A549 (cell line): ENCODE measurements at regions not wholly inside any gene's neighbourhood (a gene's known extent, or its start where the extent isn't known, plus 50 kb on each side); places are given as distances from the start of the nearest gene placed in this dataset.

Source experiments
- ATAC-seq, 2 experiments: fragments of 200-7000 bp in 1 of 2; fragments of >200 bp in 1 of 2; cut with Nextera tagmentation in 1 of 2; cut with Tn5 transposase in 1 of 2; 3 replicates each; pipeline versions ENCODE4 v1.8.0 to v1.9.1; 2018 to 2020; ENCODE audit warnings: mild to moderate bottlenecking in 1 of 2, moderate library complexity in 1 of 2
- CTCF ChIA-PET: fragments of 300-600 bp; sonication (Branson Sonifier 250); formaldehyde crosslinking; extraction: SDS; loops from one replicate; lab custom pipeline; 2021; ENCODE audit warnings: antibody characterized with exemption, inconsistent platforms; lab: Yijun Ruan, JAX
- POLR2A ChIA-PET: fragments of 350-600 bp; formaldehyde crosslinking; extraction: SDS; loops from one replicate; lab custom pipeline; 2021; ENCODE audit warnings: antibody characterized with exemption, inconsistent platforms; lab: Yijun Ruan, JAX
- DNase-seq, 2 experiments: peaks; one replicate each; pipeline versions ENCODE4 v3.0.0 to v3.0.0-alpha.2; 2011 to 2016; ENCODE audit warnings: low read depth in 1 of 2, low spot score in 1 of 2
- FAIRE-seq: peaks from 2 replicates; lab custom pipeline; 2011; peaks lifted over from hg19 to GRCh38; lab: Jason Lieb, UNC
- H3K27ac ChIP-seq, 2 experiments: fragments of >200 bp; sonication (Bioruptor Twin); formaldehyde crosslinking; 3 replicates each; pipeline ENCODE4 v1.5.1; 2016 to 2017
- H3K4me1 ChIP-seq: fragments of >200 bp; sonication (Bioruptor Twin); formaldehyde crosslinking; 3 replicates; pipeline ENCODE4 v1.6.1; 2016
- H3K4me2 ChIP-seq: fragments of >200 bp; sonication (Bioruptor Twin); formaldehyde crosslinking; 3 replicates; pipeline ENCODE4 v1.6.1; 2016
- H3K4me3 ChIP-seq: fragments of >200 bp; sonication (Bioruptor Twin); formaldehyde crosslinking; 3 replicates; pipeline ENCODE4 v1.5.1; 2016
- H3K9me3 ChIP-seq: fragments of >200 bp; sonication (Bioruptor Twin); formaldehyde crosslinking; 3 replicates; pipeline ENCODE4 v1.6.1; 2016
- CBX2 ChIP-seq: fragments of 200-600 bp; sonication (generic); IDR thresholded peaks from 2 replicates; pipeline ENCODE4 v1.6.1; 2016; ENCODE audit warnings: low read depth, mild to moderate bottlenecking, borderline replicate concordance
- CEBPB ChIP-seq, 2 experiments: fragments of >200 bp in 1 of 2; sonication (Bioruptor Twin) in 1 of 2; formaldehyde crosslinking in 1 of 2; IDR thresholded peaks; 2 replicates each; pipeline ENCODE4 v1.6.1; 2012 to 2016
- CHD2 ChIP-seq: fragments of 150-350 bp; IDR thresholded peaks from 2 replicates; pipeline ENCODE4 v1.6.1; 2014; ENCODE audit warnings: low read length; ENCODE audit not compliant: partially characterized antibody
- CHD4 ChIP-seq: fragments of 200-600 bp; sonication (generic); IDR thresholded peaks from 2 replicates; pipeline ENCODE4 v1.6.1; 2016; ENCODE audit warnings: antibody characterized with exemption, mild to moderate bottlenecking, borderline replicate concordance
- E2F6 ChIP-seq: IDR thresholded peaks from 2 replicates; pipeline ENCODE4 v1.6.1; 2012; ENCODE audit warnings: low read depth, borderline replicate concordance
- EHMT2 ChIP-seq: fragments of 200-600 bp; sonication (generic); IDR thresholded peaks from 2 replicates; pipeline ENCODE4 v1.6.1; 2016; ENCODE audit warnings: antibody characterized with exemption, low read depth, mild to moderate bottlenecking, moderate library complexity
- ELK1 ChIP-seq: fragments of 150-350 bp; IDR thresholded peaks from 2 replicates; pipeline ENCODE4 v1.6.1; 2014; ENCODE audit warnings: low read depth, mild to moderate bottlenecking, low read length
- EP300 ChIP-seq, 2 experiments: fragments of >200 bp; sonication (Bioruptor Twin); formaldehyde crosslinking; IDR thresholded peaks; 2 replicates in 1 of 2; 3 replicates in 1 of 2; pipeline ENCODE4 v1.6.1; 2016 to 2017
- FOSL2 ChIP-seq, 2 experiments: fragments of 450-650 bp in 1 of 2; fragments of >200 bp in 1 of 2; sonication (Bioruptor Twin) in 1 of 2; formaldehyde crosslinking; IDR thresholded peaks; 2 replicates each; pipeline versions ENCODE4 v1.5.0 to v1.6.1; 2016 to 2020; ENCODE audit warnings: mild to moderate bottlenecking in 1 of 2, moderate library complexity in 1 of 2
- FOXS1 ChIP-seq: fragments of 250-450 bp; sonication (Bioruptor Pico); IDR thresholded peaks from 2 replicates; pipeline ENCODE4 v1.5.0; 2020; ENCODE audit warnings: mild to moderate bottlenecking, moderate library complexity
- HDAC2 ChIP-seq: fragments of 200-600 bp; sonication (generic); IDR thresholded peaks from 2 replicates; pipeline ENCODE4 v1.6.1; 2016
- HOXA7 ChIP-seq: fragments of 250-450 bp; sonication (Bioruptor Pico); IDR thresholded peaks from 2 replicates; pipeline ENCODE4 v1.5.0; 2020; ENCODE audit warnings: mild to moderate bottlenecking, moderate library complexity
- HOXB13 ChIP-seq: fragments of 250-450 bp; sonication (Bioruptor Pico); IDR thresholded peaks from 2 replicates; pipeline ENCODE4 v1.5.0; 2020; ENCODE audit warnings: low read depth, mild to moderate bottlenecking, moderate library complexity
- JUNB ChIP-seq: fragments of >200 bp; sonication (Bioruptor Twin); formaldehyde crosslinking; IDR thresholded peaks from 2 replicates; pipeline ENCODE4 v1.6.1; 2016
- MAFK ChIP-seq: fragments of 450-650 bp; IDR thresholded peaks from 2 replicates; pipeline ENCODE4 v1.6.1; 2014; ENCODE audit not compliant: partially characterized antibody
- MYC ChIP-seq: IDR thresholded peaks from 2 replicates; pipeline ENCODE4 v1.6.1; 2012; ENCODE audit warnings: mild to moderate bottlenecking, inconsistent platforms, low read length, improper control_type of control experiment, borderline replicate concordance
- NPAS2 ChIP-seq: fragments of 250-450 bp; sonication (Bioruptor Pico); IDR thresholded peaks from 2 replicates; pipeline ENCODE4 v1.8.0; 2022; ENCODE audit warnings: mild to moderate bottlenecking, moderate library complexity, borderline replicate concordance
- NR3C1 ChIP-seq: fragments of >200 bp; sonication (Bioruptor Twin); formaldehyde crosslinking; IDR thresholded peaks from 3 replicates; pipeline ENCODE4 v1.6.1; 2017
- PHF8 ChIP-seq: fragments of 200-600 bp; sonication (generic); IDR thresholded peaks from 2 replicates; pipeline ENCODE4 v1.6.1; 2016; ENCODE audit warnings: low read depth, mild to moderate bottlenecking, antibody characterized with exemption, moderate library complexity, borderline replicate concordance
- POLR2AphosphoS2 ChIP-seq: conservative IDR thresholded peaks from 2 replicates; pipeline ENCODE4 v1.6.1; 2012; ENCODE audit warnings: low read length, improper control_type of control experiment, inconsistent platforms
- RAD21 ChIP-seq, 2 experiments: fragments of >200 bp in 1 of 2; sonication (Bioruptor Twin) in 1 of 2; formaldehyde crosslinking in 1 of 2; IDR thresholded peaks in 1 of 2; conservative IDR thresholded peaks in 1 of 2; 2 replicates in 1 of 2; 3 replicates in 1 of 2; pipeline ENCODE4 v1.6.1; 2012 to 2018; ENCODE audit warnings: inconsistent platforms in 1 of 2
- RARB ChIP-seq: fragments of 250-450 bp; sonication (Bioruptor Pico); IDR thresholded peaks from 2 replicates; pipeline ENCODE4 v1.8.0; 2021; ENCODE audit warnings: mild to moderate bottlenecking, moderate library complexity
- RCOR1 ChIP-seq: fragments of 150-350 bp; IDR thresholded peaks from 2 replicates; pipeline ENCODE4 v1.6.1; 2014; ENCODE audit warnings: antibody characterized with exemption, low read length, low read depth
- RFX5 ChIP-seq: fragments of 450-650 bp; IDR thresholded peaks from 2 replicates; pipeline ENCODE4 v1.7.1; 2014; ENCODE audit warnings: antibody characterized with exemption, mild to moderate bottlenecking, moderate library complexity
- SREBF2 ChIP-seq: fragments of 450-650 bp; IDR thresholded peaks from 2 replicates; pipeline ENCODE4 v1.6.1; 2014; ENCODE audit warnings: mild to moderate bottlenecking, moderate library complexity
- ZC3H11A ChIP-seq: fragments of 450-650 bp; IDR thresholded peaks from 2 replicates; pipeline ENCODE4 v1.6.1; 2014; ENCODE audit warnings: antibody characterized with exemption, mild to moderate bottlenecking
- ZFP36 ChIP-seq: fragments of 450-650 bp; IDR thresholded peaks from 2 replicates; pipeline ENCODE4 v1.6.1; 2014; ENCODE audit warnings: borderline replicate concordance; ENCODE audit not compliant: partially characterized antibody
- ZNF302 ChIP-seq: fragments of 250-450 bp; sonication (Bioruptor Pico); IDR thresholded peaks from 2 replicates; pipeline ENCODE4 v1.9.0; 2021; ENCODE audit warnings: inconsistent platforms, mild to moderate bottlenecking, moderate library complexity
- WGBS: methylation state at CpG from one replicate; pipeline ENCODE4 v1.1.6; 2017; ENCODE audit errors: missing lambda C conversion rate; 5-methylcytosine and 5-hydroxymethylcytosine counted together
- TF ChIP-seq, protein P1 (sequence below): fragments of 450-650 bp; IDR thresholded peaks from 2 replicates; pipeline ENCODE4 v1.6.1; 2014; ENCODE audit warnings: antibody characterized with exemption

- H3K27ac ChIP-seq, result no peak overlapping the region
- no peaks in the 10 kb centered on the region for H3K9me3 ChIP-seq
- no peak overlapping the region for H3K4me3 ChIP-seq
- 37% methylated on average over 3 of the region's 3 CpGs for WGBS
- H3K4me1 ChIP-seq, result no peaks in the 10 kb centered on the region
- DNase-seq (no peak), FAIRE-seq (no peak), ATAC-seq (no peak)
- H3K4me2 ChIP-seq, result no peak overlapping the region
- TF ChIP-seq ZFP36 (no peak), CEBPB (IDR thresholded peaks at IDR 0.05) (no peak), RARB (CRISPR knock-in tag) (no peak), RFX5 (no peak), CBX2 (no peak), POLR2AphosphoS2 (no peak), ZNF302 (CRISPR knock-in tag) (no peak), FOXS1 (no peak), ZC3H11A (no peak), HOXB13 (CRISPR knock-in tag) (no peak), E2F6 (no peak), MAFK (no peak), PHF8 (no peak), RCOR1 (no peak), FOSL2 (IDR thresholded peaks at IDR 0.05) (no peak), FOSL2 (CRISPR knock-in tag; IDR thresholded peaks at IDR 0.05) (no peak), EP300 (IDR thresholded peaks at IDR 0.05) (no peak), NPAS2 (CRISPR knock-in tag) (no peak)
- CTCF ChIA-PET, result no interaction called here
- POLR2A ChIA-PET, result no interaction called here
Measured at GRCh38 chr13:105591277-105591676, 944.2 kb downstream of the EFNB2 start.

DNA sequence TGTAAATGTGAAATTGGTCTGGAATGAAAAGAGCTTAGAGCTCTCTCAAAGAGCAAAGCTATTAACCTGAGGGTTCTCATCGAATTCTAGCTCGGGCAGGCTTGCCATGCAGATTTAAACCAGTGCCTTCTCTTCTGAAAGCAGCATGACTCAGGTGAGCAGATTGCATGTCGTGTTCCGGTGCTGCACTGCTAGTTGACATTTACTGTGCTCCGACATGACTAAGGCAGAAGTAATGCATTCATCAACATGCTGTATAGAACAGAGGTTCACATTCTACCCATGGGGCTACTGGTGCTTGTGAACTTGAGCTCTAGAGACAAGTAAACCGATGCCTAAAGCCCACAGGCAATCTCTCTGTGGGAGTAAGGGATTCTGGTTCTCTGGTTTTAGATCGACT is 947.7 kb downstream of the EFNB2 start:
- FAIRE-seq, result no peak
- H3K4me2 ChIP-seq, result peak overlapping the region; percentile 44
- H3K4me1 ChIP-seq, result no peaks in the 10 kb centered on the region
- DNase-seq, result peak; percentile 14 to 19
- ATAC-seq, result no peak; a peak in 1 of 6 replicates
- ChIA-PET POLR2A (no interaction called here), CTCF (no interaction called here)
- H3K9me3 ChIP-seq, result no peaks in the 10 kb centered on the region
- no peak overlapping the region for H3K27ac ChIP-seq
- no peak overlapping the region for H3K4me3 ChIP-seq
- 4% methylated on average over 5 of the region's 7 CpGs for WGBS
- TF ChIP-seq CBX2 (no peak), HOXA7 (CRISPR knock-in tag) (no peak), JUNB (no peak), ZC3H11A (no peak), SREBF2 (no peak), MAFK (no peak), HDAC2 (no peak), RAD21 (conservative IDR thresholded peaks at IDR 0.05 in 1 of 2, IDR thresholded peaks at IDR 0.05 in 1 of 2) (no peak), EHMT2 (no peak), ELK1 (no peak), MYC (no peak), CHD2 (no peak), CHD4 (no peak), ZNF302 (CRISPR knock-in tag) (no peak), NR3C1 (no peak)
- TF ChIP-seq, protein P1, sequence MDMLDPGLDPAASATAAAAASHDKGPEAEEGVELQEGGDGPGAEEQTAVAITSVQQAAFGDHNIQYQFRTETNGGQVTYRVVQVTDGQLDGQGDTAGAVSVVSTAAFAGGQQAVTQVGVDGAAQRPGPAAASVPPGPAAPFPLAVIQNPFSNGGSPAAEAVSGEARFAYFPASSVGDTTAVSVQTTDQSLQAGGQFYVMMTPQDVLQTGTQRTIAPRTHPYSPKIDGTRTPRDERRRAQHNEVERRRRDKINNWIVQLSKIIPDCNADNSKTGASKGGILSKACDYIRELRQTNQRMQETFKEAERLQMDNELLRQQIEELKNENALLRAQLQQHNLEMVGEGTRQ, result no peak
